EL (cell line): ENCODE measurements at regions not wholly inside any gene's neighbourhood (a gene's known extent, or its start where the extent isn't known, plus 50 kb on each side); places are given as distances from the start of the nearest gene placed in this dataset.
A peak's percentile ranks its signal among the peaks of the same experiment; 100 is the strongest.

Experiments
- DNase-seq: peaks from one replicate; pipeline ENCODE4 v3.0.0-alpha.2; 2016

DNA sequence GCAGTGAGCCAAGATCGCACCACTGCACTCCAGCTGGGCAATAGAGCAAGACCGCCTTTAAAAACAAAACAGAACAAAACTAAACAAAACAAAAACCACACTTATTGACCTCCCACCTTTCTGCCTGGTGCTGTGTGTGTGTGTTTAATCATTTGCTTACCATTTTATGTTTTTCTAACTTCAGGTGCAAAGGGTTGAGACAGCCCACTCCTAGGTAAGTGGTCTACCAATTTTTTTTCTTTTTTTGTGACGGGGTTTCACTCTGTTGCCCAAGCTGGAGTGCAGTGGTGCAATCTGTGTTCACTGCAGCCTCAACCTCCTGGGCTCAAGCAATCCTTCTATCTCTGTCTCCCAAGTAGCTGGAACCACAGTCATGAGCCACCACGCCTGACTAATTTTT, 65.8 kb downstream of the SALL1 start:
- DNase-seq, result no peak

DNA sequence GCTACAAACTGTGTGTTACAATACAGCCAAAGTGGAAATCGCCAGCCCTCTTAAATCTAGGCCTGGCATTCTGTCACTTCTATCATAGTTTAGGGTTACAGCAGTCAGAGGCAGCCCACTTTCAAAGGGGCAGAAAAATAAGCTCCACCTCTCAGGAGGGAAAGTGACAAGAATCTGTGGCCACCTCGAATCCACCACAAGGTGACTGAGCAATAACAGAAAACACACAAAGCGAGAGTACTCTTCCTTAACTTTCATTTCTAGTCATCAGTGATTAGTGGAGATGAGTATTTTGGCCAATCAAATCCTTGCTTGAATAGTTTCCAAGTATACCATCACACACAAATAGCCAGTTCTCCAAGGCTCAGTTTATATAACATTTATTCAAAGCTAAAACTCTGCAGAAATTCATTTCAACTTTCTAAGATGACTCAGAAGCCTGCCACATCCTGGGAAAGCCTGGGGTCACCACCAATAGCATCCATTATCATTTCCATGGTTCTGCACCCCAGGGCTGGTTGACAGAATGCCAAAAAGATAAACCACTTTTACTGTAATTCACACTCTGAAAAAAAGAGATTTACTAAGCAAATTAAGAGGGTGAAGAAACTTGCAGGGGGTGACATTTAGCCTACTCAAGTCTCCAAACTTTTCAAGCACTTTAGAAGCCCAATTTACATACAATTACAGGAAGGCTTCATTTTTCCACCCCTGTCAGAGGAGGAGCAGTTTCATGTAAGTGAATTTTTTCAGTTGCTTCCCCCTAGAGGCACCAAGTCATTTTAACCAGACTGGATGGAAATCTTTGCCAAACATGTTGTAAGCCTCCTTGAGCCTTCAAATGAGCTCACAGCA, 66.8 kb downstream of the SALL1 start:
- peak; percentile 28 for DNase-seq

DNA sequence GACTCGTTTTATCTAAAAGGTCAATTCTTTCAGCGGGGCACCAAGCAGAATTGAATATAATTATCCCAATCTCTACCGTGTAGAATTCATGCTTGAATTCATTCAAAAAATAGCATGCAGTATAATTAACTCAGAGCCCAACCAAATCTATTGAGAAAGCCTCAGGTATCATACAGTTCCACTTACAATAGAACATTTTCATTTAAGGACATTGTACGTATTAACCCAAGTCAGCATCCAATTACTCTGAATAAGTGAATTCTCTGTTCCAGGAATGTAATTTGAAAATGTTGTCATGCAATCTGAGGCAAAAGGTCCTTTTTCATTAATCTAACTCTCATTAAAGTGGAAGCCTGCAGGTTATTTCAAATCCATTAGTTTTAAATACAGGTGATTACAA, 78.5 kb downstream of the SALL1 start:
- no peak for DNase-seq

DNA sequence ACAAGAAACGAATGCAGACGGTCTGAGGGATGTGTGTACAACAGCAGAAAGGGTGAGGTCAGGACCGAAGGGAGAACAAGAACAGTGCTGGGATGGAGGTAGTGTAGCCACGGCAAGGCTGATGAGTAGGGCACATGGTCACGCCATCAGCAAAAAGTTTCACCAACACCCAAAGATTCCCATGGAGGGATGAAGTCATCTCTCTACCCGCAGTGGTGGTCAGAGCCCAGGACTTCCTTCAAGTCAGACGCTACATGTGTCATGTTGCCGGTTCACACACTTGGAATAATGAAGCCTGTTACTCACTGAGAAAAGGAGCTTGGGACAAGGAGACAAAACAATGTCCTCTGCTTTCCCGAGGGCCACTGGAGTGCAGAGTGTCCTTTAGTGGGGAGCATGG, 79.7 kb downstream of the SALL1 start:
- no peak for DNase-seq

DNA sequence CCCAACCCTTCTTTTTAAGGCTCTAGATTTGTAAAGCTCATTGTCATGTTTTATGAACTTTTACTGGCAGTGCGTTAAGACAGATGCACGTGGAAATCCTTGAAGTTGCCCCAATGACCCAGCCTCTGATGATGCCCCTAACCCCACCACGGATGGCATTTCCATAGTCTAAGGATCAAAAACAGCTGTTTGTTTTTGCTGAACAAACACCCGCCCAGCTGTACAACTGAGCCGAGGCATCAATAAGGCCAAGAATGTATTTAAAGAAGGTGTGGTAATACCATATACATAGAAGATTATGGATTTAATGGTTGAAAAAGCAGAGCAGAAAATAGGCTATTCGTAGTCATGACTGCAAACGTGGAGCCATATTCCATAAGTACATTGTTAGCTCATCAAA, 83.7 kb downstream of the SALL1 start:
- DNase-seq, result no peak

DNA sequence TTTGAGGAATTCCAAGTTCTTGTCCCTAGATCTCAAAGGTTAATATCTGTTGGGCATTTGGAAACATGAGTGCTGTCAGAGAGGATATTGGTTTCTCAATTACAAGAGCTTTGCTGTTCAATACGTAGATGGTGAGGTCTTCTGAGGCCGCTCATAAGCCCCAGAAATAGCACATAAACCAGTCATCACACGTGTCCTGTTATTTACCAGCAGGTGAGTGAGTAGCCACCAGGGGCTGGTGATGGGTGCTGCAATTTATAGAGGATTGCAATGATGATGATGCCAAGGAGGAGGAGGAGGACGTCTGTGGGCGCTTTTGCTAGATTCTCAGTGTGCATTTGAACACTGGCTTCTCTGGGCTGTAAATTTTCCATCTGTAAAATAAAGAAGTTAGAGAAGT, 89.0 kb downstream of the SALL1 start:
- DNase-seq, result no peak

DNA sequence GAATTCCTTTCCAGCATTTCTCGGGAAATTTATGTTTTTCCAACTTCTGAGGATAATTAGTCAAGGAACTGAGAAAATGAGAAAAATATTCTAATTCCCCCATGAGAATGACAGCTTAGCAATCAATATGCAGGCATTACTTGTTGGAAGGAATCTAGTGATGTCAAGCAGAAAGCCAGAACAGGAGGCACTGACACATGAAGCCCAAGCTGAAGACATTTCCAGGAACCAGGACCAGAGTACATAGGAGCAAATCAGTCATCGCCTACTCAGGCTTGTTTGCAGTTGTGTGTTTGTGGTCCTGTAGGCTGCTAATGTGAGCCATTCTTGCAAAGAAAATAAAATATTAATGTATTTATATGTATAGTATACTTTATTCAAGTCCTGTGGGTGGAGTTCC, 89.7 kb downstream of the SALL1 start:
- DNase-seq, result no peak

DNA sequence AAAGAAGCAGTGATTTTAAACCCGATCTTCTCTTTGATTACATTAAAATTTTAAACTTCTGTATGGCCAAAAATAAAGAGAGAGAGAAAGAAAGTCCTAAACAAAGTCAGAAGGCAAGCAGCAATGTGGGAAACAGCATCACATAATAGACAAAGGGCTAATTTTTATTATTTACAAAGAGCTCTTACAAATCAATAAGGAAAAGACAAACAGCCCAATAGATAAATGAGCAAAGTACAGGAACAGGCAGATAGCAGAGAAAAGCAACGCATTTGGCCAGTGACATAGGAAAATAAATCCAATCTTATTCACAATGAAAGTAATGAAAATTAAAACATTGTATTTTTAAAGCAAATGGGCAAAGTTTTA, 93.1 kb downstream of the SALL1 start:
- DNase-seq, result no peak

DNA sequence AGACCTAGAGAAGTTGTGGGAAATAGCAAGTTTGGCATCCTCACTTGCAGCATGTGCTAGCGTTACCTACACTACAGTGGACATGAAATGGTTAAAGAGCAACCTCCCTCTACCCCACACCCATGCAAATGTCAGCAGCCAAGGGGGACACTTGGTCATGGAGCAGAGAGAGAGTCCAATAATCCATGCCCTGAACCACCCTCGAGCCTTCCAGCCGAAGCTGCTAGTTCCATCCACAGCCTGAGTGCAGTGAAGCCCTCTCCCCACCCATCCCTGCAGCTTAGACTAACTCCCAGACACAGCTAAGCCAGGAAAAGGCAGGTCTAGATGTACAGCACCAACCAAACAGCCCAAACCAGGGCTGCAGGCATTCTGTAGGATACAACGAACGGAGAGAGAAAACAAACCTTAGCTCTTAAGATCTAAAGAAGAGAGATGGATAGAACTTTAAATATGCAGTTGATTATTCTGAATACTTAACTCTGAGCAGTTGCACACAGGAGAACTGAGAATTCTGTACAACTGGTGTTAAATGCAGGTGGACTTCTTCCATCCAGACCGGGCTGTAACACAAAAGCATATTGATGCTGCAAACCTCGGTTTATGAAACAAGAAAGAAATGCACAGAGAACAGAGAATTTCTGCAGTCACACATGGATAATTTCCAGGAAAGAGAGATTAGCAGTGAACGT, 93.8 kb downstream of the SALL1 start:
- DNase-seq, result no peak

DNA sequence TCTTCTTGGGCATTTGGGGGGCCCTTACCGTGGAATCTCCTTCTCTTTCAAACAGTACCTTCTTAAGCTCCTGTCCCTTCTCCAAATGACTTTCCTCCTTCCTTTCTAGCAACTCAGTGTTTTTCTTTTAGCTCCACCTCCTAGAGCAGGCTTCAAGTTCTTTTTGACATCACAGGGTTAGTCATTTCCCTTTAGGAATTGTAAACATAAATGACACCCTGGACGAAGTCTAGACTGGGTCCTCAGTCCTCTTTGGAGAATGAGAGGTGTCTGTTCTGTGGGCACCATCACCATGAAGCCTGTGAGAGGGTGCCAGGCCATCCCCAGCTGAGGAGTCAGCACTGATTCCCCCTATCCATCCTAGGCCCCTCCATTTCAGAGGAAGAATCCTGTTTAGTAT, 94.7 kb downstream of the SALL1 start:
- no peak for DNase-seq

DNA sequence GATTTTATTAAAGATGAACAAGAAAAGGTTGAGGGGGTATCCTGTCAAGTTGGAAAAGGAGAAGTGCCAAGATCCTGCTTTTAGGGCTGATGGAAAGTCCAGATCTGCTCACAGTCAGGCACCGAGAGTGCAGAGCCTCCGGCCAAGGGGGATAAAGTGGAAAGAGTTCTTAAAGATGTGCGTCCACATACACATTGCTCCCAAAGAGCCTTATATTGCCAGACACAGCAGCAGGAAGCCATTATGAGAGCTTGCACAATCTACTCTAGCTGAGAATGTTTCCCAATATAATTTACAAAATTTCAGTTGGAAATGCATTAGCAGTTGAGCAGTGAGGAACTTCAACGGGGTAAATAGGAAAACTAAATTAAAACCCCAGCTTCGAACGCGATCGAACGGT, 95.6 kb downstream of the SALL1 start:
- no peak for DNase-seq

DNA sequence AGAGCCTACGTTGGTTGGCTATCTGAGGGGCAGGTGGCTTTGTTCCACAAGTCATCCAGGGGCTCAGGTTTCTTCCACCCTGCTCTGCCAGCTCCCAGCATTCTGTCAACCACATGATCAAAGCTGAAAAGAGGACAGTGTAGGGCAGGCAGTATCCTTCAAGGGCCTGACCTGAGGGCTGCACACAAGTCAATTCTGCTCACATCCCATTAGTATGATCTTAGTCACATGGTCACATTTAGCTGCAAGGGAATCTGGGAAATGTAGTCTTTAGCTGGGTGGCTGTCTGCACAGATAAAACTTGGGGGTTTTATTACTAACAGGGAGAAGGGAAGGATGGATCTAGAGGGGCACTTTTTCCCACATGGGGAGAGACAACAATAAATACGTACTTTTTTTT, 97.3 kb downstream of the SALL1 start:
- no peak for DNase-seq

DNA sequence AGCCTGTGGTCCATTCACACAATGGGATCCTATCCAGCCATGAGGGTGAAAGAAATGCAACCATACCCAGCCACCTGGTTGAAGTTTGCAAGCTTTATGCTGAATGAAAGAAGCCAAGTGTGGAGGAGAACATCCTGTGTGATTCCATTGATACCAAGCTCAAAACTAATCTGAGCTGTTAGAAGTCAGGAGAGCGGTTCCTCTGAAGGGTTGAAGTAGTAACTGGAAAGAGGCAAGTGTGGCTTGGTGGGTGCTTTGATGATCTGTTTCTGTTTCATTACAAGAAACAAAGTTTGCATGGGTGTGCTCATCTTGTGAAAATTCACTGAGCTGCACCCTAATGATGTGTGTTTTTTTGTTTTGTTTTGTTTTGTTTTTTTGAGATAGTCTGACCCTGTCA, 99.4 kb downstream of the SALL1 start:
- no peak for DNase-seq

DNA sequence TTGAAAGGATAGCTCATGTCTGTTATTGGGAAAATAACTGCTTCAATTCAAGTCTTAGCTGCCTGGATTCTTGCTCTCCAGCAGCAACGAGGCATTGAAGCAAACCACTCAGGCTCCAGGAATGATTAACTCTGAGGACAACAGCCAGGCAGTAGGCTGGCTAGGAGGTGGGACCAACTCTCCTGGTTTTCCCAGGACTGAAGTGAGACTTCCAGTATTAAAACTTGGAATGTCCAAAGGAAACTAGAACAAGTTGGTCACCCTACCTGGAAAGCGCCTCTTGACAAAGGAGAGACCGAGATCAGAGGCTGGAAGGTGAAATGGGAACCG, 100.7 kb downstream of the SALL1 start:
- no peak for DNase-seq

DNA sequence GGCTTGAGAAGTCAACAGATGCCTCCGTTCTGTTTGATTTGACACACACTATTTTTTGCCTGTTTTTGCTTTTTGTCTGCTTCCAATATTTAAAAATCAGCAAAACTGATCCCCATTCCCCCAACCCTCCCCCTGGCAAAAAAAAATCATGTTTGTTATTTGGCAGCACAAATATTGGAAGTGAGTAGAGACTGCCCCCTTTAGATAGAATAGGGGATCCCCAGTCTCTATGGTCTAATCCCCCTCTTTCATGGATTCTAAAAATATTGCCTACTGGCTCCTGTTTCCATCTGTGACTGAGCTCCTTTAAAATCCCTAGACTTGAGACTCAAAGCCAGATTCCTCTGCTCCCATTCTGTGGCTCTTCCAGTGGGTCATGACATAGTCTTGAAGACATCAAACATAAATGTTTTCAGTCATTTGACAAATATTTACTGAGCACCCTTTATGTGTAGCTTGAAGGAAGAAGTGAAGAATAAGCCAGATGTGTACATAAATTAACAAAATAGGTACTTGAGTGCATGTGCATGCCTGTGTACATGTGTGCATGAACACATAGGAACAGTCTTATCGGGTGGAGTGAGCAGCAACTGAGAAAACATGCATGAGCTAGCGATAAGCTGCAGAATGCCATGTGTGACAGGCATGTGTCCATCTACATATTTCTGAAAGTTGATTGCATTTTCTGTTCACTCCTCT, 101.2 kb downstream of the SALL1 start:
- no peak for DNase-seq

DNA sequence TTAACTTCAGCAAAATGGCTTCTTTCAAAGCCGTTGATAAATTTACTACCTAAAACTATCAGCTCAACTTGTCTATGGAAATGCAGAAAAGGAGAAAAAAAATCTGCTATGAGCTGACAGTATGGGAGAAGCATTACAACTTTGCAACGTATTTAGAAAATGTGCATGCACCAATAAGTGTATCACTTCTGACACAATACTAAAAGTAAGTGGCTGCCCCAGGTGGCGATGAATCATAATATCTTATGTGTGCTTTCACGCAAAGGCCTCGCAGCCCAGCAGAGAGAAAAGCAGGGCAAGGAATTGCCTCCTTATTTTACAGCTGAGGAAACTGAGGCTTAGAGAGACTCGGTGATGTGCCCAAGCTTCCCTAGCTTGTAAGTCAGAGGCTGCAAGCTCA, 101.8 kb downstream of the SALL1 start:
- no peak for DNase-seq

DNA sequence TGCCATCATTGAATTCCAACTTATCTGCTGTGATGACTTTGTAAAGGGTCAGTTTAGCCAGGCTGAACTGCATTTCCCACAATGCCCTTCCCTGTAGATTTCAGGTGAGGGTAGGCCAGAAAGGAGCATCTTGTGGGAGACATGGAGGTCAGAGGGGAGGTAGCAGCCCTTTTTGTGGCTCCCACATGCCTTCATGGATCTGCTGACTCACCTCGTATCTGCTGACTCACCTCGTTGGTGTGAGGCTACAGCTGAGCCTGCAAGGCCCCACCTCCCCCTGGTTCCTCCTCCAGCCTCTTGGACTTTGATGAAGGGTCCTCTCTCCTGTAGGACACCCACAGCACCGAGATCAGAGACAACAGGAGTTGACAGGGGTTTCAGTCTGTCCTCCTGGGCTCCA, 102.5 kb downstream of the SALL1 start:
- peak; percentile 18 for DNase-seq

DNA sequence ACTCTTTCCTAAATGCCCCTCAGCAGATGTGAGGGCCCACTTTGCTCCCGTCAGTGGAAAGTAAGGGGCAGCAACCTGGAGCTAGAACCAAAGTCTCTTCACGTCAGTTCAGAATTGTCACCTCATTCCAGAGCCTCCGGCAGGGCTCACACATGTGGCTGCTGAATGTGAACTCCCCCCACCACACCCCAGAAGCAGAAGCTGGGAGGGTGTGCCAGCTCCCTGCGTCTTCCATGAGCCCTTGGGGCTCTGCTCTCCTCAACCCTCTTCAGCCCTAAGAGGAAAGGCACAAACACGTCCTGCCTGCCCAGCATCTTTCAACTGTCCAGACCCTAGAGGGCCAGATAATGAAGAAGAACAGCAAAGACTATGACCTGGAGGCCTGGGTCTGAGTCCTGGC, 105.3 kb downstream of the SALL1 start:
- DNase-seq, result no peak

DNA sequence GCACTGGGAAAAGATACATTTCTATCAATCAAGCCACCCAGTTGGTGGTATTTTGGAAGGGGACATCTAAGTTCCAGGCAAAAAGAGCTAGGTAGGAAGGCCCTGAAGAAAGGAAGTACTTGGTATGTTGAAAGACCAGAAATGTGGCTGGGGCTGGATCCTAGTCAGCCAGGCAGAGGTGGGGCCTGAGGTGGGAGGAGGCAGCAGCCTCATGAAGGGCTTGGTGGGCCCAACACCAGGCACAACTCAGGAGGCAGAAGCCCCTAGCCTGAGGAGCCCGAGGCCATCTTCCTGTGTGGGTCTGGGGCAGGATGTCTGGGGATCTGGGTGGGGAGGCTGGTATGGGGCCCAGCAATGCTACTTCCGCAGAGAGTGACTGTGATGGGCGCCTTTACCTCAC, 105.9 kb downstream of the SALL1 start:
- no peak for DNase-seq

DNA sequence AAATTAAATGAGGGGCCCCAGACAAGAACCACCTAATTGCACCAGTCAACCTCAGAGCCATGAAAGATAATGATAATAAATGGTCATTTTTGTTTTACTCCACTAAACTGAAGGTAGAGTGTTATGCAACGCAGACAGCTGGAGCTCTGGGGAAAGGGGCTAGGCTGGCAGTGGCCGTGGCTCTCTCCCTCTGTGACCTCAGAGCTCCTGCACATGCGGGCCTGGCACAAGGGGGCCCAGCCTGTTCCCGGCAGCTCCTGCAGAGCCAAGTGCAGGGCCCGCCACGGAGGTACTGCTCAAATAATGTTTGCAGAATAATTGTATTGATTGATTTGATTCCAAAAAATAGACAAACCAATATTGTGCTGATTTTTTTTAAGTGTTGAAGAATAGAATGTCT, 109.5 kb downstream of the SALL1 start:
- DNase-seq, result no peak

DNA sequence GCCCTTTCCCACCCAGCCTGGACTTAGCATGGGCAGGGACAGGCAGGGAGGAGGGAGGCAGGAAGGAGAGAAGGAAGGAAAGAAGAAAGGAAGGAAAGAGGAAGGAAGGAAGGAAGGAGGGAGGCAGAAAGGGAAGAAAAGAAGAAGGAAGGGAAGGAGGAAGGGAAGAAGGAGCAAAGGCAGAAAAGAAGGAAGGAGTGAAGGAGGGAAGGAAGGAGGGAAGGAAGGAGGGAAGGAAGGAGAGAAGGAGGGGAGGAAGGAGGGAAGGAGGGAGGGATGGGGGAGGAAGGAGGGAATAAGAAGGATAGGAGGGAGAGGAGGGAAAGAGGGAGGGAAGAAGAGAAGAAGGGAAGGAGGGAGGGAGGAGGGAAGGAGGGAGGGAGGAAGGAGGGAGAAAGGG, 110.4 kb downstream of the SALL1 start:
- no peak for DNase-seq

DNA sequence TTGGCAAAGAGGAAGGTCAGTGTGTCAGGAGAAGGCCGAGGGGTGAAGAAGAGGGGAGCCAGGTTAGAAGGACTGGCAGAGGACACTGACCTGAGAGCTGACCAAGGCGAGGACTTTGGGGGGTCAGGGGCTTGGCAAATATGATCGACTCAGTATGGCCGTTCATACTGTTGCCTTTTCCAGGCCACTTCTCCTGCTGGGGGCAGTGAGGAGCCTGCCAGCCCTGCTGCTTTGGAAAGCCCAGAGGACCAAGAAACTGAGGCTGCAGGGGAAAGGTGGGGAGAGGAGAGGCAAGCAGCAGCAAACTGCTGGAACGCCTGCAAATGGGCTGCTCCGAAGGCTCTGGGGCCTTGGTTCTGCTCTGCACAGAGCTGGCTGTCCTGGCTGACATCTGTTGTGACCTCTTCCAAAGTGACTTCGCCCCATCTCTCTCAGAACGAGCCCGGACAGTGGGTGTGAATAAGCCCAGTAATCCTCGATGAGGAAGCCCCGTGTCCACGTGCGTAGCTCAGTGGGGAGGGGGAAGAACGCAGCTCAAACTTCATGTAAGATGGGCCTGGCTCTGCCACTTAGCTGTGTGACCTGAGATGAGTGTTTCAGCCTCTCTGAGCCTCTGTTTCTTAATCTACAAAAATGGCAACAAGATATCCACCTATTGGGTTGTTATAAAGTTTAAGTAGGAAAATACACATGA, 111.3 kb downstream of the SALL1 start:
- DNase-seq, result no peak

DNA sequence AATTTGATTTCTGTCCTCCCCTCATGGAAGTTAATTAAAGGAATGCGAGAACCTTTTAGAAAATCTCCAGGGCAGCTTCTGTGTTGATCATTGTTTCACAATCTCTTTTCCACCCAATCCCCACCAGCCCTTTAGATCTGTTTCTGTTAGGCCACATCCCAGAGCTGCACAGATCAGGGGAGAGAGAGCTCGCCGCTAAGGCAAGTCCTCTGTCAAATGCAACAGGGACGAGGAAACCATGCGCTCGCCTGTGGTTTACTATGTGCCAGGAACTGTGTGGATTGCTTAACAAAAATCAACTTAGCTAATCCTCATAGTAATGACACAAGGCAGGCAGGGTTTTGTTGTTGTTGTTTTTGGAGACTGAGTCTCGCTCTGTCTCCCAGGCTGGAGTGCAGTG, 115.4 kb downstream of the SALL1 start:
- DNase-seq, result no peak

DNA sequence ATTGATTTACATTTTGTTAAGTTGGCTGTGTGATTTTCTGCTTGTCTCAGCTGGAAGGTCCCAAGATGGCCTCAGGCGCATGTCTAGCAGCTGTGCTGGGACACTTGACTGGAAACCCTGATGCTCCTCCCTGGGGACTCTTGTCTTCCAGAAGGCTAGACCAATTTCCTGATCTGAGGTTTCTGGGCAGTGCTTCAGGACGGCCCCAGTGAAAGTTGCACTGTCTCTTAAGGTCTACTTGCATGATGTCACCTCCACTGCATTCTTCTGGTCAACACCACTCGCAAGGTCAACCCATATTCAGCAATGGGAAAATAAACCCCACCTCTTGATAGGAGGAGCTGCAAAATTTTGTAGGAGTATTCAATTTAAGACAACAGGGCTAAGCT, 116.0 kb downstream of the SALL1 start:
- peak; percentile 7 for DNase-seq
